ENCODE measurements at regions not wholly inside any gene's neighbourhood (a gene's known extent, or its start where the extent isn't known, plus 50 kb on each side); places are given as distances from the start of the nearest gene placed in this dataset.

GRCh38 chrX:131445955-131446354, 97.9 kb upstream of the OR13H1 start:
- TF ChIP-seq CTCF (IDR thresholded peaks at IDR 0.05; ENCODE audit: low read depth, low read length) (no peak), POLR2A (IDR thresholded peaks at IDR 0.05; ENCODE audit: extremely low read depth, insufficient read length) (no peak), MYC (IDR thresholded peaks at IDR 0.05; ENCODE audit: low read depth, low read length) (no peak), MAX (IDR thresholded peaks at IDR 0.05; ENCODE audit: low read depth, low read length) (no peak)
